SIG-M5 treated with dmso at 0.1 percent for 504 hours (cell line): ENCODE measurements at regions not wholly inside any gene's neighbourhood (a gene's known extent, or its start where the extent isn't known, plus 50 kb on each side); places are given as distances from the start of the nearest gene placed in this dataset.
A peak's percentile ranks its signal among the peaks of the same experiment; 100 is the strongest.
"Not testable (repeated sequence)": the region's sequence is repeated elsewhere in the genome, so short reads cannot be mapped to it uniquely, and the experiment has no call there.

Experiments
- DNase-seq: peaks from one replicate; lab custom pipeline; 2025; ENCODE audit not compliant: unreplicated experiment; lab: John Stamatoyannopoulos, UW

GRCh38 chr13:61144301-61144700, 271.3 kb downstream of the PCDH20 start:
- DNase-seq = no peak

- no peak for DNase-seq
These were observed 273.1 kb downstream of the PCDH20 start for GRCh38 chr13:61142506-61142905.

- DNase-seq = no peak
These were observed 276.8 kb downstream of the PCDH20 start for GRCh38 chr13:61138857-61139256.

- DNase-seq = no peak
These were observed 279.1 kb downstream of the PCDH20 start for GRCh38 chr13:61136515-61136914.

GRCh38 chr13:61136093-61136492, 279.6 kb downstream of the PCDH20 start:
- no peak for DNase-seq

GRCh38 chr13:61135583-61135982, 280.1 kb downstream of the PCDH20 start:
- no peak for DNase-seq

GRCh38 chr13:61128850-61129645, 286.6 kb downstream of the PCDH20 start:
- no peak for DNase-seq

GRCh38 chr13:61123538-61124289, 291.9 kb downstream of the PCDH20 start:
- DNase-seq = no peak

- DNase-seq = no peak
These were observed 302.4 kb downstream of the PCDH20 start for GRCh38 chr13:61113140-61113658.

GRCh38 chr13:61111529-61111928, 304.1 kb downstream of the PCDH20 start:
- DNase-seq = no peak

- no peak for DNase-seq
These were observed 304.9 kb downstream of the PCDH20 start for GRCh38 chr13:61110732-61111131.

GRCh38 chr13:61109741-61110140, 305.9 kb downstream of the PCDH20 start:
- no peak for DNase-seq

- no peak for DNase-seq
These were observed 307.7 kb downstream of the PCDH20 start for GRCh38 chr13:61107989-61108388.

- DNase-seq = no peak
These were observed 319.8 kb downstream of the PCDH20 start for GRCh38 chr13:61095885-61096284.

- no peak for DNase-seq
These were observed 320.8 kb downstream of the PCDH20 start for GRCh38 chr13:61094865-61095264.

GRCh38 chr13:61089894-61090293, 325.8 kb downstream of the PCDH20 start:
- DNase-seq = not testable (repeated sequence)

- no peak for DNase-seq
These were observed 329.6 kb downstream of the PCDH20 start for GRCh38 chr13:61086087-61086486.

GRCh38 chr13:61084988-61085387, 330.7 kb downstream of the PCDH20 start:
- DNase-seq = no peak

GRCh38 chr13:61078976-61079770, 336.5 kb downstream of the PCDH20 start:
- no peak for DNase-seq

GRCh38 chr13:61052175-61052574, 363.5 kb downstream of the PCDH20 start:
- DNase-seq = peak; percentile 28

GRCh38 chr13:61045251-61045650, 370.4 kb downstream of the PCDH20 start:
- no peak for DNase-seq
